Spleen (tissue), 11 donors: ENCODE measurements at regions not wholly inside any gene's neighbourhood (a gene's known extent, or its start where the extent isn't known, plus 50 kb on each side); places are given as distances from the start of the nearest gene placed in this dataset.

Experiments used
- DNase-seq: peaks from one replicate; pipeline ENCODE4 v3.0.0-alpha.2; 2020
- H3K27ac ChIP-seq, 8 donors: fragments of 200-600 bp; sonication (generic) in 7 of 8; 1 replicate in 4 of 8; 2 replicates in 4 of 8; pipeline versions ENCODE4 v1.5.0 to v1.8.0; 2016 to 2021; ENCODE audit warnings: inconsistent platforms in 4 of 8, mild to moderate bottlenecking in 4 of 8, moderate library complexity in 1 of 8
- H3K27me3 ChIP-seq, 7 donors: fragments of 200-600 bp; sonication (generic) in 6 of 7; replicated peaks in 1 of 7; 1 replicate in 4 of 7; 2 replicates in 3 of 7; pipeline versions ENCODE4 v1.5.0 to v1.8.0; 2016 to 2021; ENCODE audit warnings: inconsistent platforms in 3 of 7, mild to moderate bottlenecking in 1 of 7
- H3K36me3 ChIP-seq, 6 donors: fragments of 200-600 bp; sonication (generic) in 5 of 6; 1 replicate in 4 of 6; 2 replicates in 2 of 6; pipeline versions ENCODE4 v1.5.0 to v1.8.0; 2016 to 2021; ENCODE audit warnings: inconsistent platforms in 2 of 6
- H3K4me1 ChIP-seq, 6 donors: fragments of 200-600 bp; sonication (generic) in 5 of 6; 1 replicate in 3 of 6; 2 replicates in 3 of 6; pipeline versions ENCODE4 v1.5.0 to v1.8.0; 2016 to 2021; ENCODE audit warnings: inconsistent platforms in 3 of 6
- H3K4me3 ChIP-seq, 8 donors: fragments of 200-600 bp; sonication (generic) in 7 of 8; 1 replicate in 4 of 8; 2 replicates in 4 of 8; pipeline versions ENCODE4 v1.5.0 to v1.8.0; 2016 to 2021; ENCODE audit warnings: inconsistent platforms in 4 of 8, mild to moderate bottlenecking in 4 of 8, moderate library complexity in 2 of 8
- H3K9me3 ChIP-seq, 8 donors: fragments of 200-600 bp; sonication (generic) in 7 of 8; 1 replicate in 4 of 8; 2 replicates in 4 of 8; pipeline versions ENCODE4 v1.5.0 to v1.8.0; 2016 to 2021; ENCODE audit warnings: inconsistent platforms in 4 of 8
- CTCF ChIP-seq, 11 experiments: fragments of 200-600 bp in 7 of 11; fragments of 450-650 bp in 4 of 11; sonication (generic) in 4 of 11; IDR thresholded peaks in 8 of 11; conservative IDR thresholded peaks in 3 of 11; 1 replicate in 7 of 11; 2 replicates in 4 of 11; pipeline versions ENCODE4 v1.4.0 to v1.8.0; 2016 to 2021; ENCODE audit warnings: antibody characterized with exemption in 11 of 11, inconsistent platforms in 4 of 11, mild to moderate bottlenecking in 1 of 11
- POLR2A ChIP-seq, 3 donors: fragments of 450-650 bp; IDR thresholded peaks; one replicate each; pipeline ENCODE4 v1.5.1; 2017; ENCODE audit warnings: antibody characterized with exemption in 3 of 3, mild to moderate bottlenecking in 1 of 3
- POLR2AphosphoS5 ChIP-seq, 3 donors: sonication (generic); formaldehyde crosslinking; IDR thresholded peaks; one replicate each; pipeline ENCODE4 v1.5.1; 2017; ENCODE audit warnings: antibody characterized with exemption in 3 of 3
- WGBS, 5 donors: extraction: QIAGEN DNeasy Blood & Tissue Kit in 3 of 5; methylation state at CpG; one replicate each; pipeline versions ENCODE4 v1.1.5 to v1.1.7; 2013 to 2018; 5-methylcytosine and 5-hydroxymethylcytosine counted together
- intact Hi-C: fragments of 100-400 bp; cut with DNase I; formaldehyde crosslinking; loops from one replicate; pipeline ENCODE4 v1.15.0; 2023; ENCODE audit warnings: low total_unique reads
- donor health status: healthy with polysubstance abuse.
- donor health status: DM: no; HTN: no; CAD: no; lungs with moderate emphysema.
- donor health status: DM: no; HTN: no; CAD: no.
- donor health status: Bipolar disorder and iron deficiency.
- donor health status: healthy.
- donor health status: DM: no; HTN: no; CAD: no.
- donor health status: DM: yes; HTN: yes; CAD: no.

DNA sequence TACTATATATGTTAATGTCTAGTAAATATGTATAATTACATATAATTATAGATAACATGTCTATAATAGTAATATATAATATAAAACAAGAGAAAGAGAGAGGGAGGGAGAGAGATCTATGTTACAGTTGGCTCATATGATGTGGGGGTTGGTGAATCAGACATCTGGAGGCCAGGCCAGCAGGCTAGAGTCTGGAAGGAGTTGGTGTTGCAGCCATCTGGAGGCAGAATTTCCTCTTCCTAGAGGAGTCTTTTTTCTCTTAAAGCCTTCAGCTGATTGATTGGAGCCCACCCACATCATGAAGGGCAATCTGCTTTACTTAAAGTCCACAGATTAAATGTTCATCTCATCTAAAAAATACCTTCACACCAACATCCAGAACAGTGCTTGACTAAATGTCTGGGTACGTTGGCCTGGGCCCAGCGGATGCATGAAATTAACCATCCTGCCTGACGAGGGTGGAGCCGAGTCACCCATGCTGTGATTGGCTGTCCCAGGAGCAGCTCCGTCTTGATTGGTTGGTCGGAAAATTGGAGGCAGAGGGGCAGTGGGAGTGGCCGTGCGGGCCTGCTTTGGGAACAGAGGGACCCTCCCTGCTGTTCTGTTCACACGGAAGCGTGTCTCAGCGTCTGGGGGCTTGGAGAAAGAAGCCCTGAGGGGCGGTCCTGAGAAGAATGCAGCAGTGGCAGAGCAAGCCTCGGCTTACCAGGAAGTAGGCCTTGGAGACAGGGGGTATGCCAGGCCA, 392.4 kb downstream of the QKI start:
- H3K36me3 ChIP-seq = no peaks in the 10 kb centered on the region
- no peak overlapping the region for H3K4me3 ChIP-seq
- no peak for DNase-seq
- 86 to 94% (median 92%) methylated on average over 12 to 13 of the region's 13 CpGs for WGBS, 5 donors
- H3K9me3 ChIP-seq = no peaks in the 10 kb centered on the region
- intact Hi-C loops = no loop called here
- no peaks in the 10 kb centered on the region for H3K4me1 ChIP-seq
- no peak overlapping the region for H3K27ac ChIP-seq
- no peak for TF ChIP-seq POLR2A (IDR thresholded peaks at IDR 0.05)
- no peak for TF ChIP-seq CTCF (IDR thresholded peaks at IDR 0.05 in 8 of 11, conservative IDR thresholded peaks at IDR 0.05 in 3 of 11)
- TF ChIP-seq POLR2AphosphoS5 (IDR thresholded peaks at IDR 0.05) = no peak
- no peaks in the 10 kb centered on the region for H3K27me3 ChIP-seq

DNA sequence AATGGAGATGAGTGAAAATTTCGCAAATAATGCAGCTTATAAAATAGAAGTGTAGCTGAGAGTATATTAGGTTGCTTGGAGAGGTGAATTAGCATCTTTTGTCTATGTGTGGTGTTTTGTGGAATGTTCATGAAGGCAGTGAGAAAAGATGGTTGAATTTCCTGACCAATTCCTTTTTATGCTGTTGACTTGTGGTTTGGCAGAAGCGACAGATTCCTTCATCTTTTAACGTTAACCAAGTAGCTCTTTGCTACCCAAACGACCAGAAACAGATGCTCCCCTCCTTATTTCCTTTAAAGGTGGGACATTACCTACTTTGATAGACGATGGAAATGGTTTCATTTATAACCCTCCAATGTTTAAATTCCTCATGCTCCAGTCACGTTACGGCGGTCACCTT, 390.5 kb downstream of the QKI start:
- Histone ChIP-seq H3K4me1 (no peaks in the 10 kb centered on the region), H3K27ac (no peak overlapping the region), H3K36me3 (no peaks in the 10 kb centered on the region), H3K4me3 (no peak overlapping the region), H3K27me3 (no peaks in the 10 kb centered on the region), H3K9me3 (no peaks in the 10 kb centered on the region)
- 76 to 85% (median 78%) methylated on average over 8 of the region's 8 CpGs for WGBS, 5 donors
- DNase-seq = no peak
- intact Hi-C loops = no loop called here
- TF ChIP-seq CTCF (IDR thresholded peaks at IDR 0.05 in 8 of 11, conservative IDR thresholded peaks at IDR 0.05 in 3 of 11) (no peak), POLR2A (IDR thresholded peaks at IDR 0.05) (no peak), POLR2AphosphoS5 (IDR thresholded peaks at IDR 0.05) (no peak)

DNA sequence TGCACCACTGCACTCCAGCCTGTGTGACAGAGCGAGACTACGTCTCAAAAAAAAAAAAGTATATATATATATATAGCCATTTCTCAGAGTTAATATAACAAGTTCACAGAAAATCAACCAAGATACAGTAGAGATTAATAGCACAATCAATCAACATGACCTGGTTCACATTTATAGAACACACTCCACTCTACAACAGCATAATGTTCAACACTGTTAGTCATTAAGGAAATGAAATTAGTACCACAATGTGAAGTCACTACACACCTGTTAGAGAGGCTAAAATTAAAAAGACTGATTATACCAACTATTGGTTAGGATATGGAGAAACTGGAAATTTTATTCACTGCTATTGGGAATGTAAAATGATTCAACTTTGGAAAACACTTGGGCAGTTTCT, 387.7 kb downstream of the QKI start:
- Histone ChIP-seq H3K4me1 (no peaks in the 10 kb centered on the region), H3K27ac (no peak overlapping the region), H3K36me3 (no peaks in the 10 kb centered on the region), H3K9me3 (peaks cover 0 to 6% (median 0%) of the 10 kb centered on the region in 8 donors), H3K4me3 (no peak overlapping the region), H3K27me3 (no peaks in the 10 kb centered on the region)
- WGBS, 5 donors = 78 to 100% (median 86%) methylated on average over 2 of the region's 2 CpGs
- intact Hi-C loops = no loop called here
- DNase-seq = no peak
- TF ChIP-seq CTCF (IDR thresholded peaks at IDR 0.05 in 8 of 11, conservative IDR thresholded peaks at IDR 0.05 in 3 of 11) (no peak), POLR2AphosphoS5 (IDR thresholded peaks at IDR 0.05) (no peak), POLR2A (IDR thresholded peaks at IDR 0.05) (no peak)

GRCh38 chr6:163797296-163797845, 382.9 kb downstream of the QKI start:
- Histone ChIP-seq H3K4me1 (no peaks in the 10 kb centered on the region), H3K36me3 (no peaks in the 10 kb centered on the region), H3K27me3 (no peaks in the 10 kb centered on the region), H3K27ac (no peak overlapping the region), H3K9me3 (peaks cover 0 to 6% (median 0%) of the 10 kb centered on the region in 8 donors), H3K4me3 (no peak overlapping the region)
- TF ChIP-seq POLR2AphosphoS5 (IDR thresholded peaks at IDR 0.05) (no peak), CTCF (IDR thresholded peaks at IDR 0.05 in 8 of 11, conservative IDR thresholded peaks at IDR 0.05 in 3 of 11) (no peak)
- WGBS, 5 donors = 77 to 93% (median 80%) methylated on average over 3 of the region's 3 CpGs
- DNase-seq = no peak
- intact Hi-C loops = no loop called here
